A549 (cell line): ENCODE measurements at regions not wholly inside any gene's neighbourhood (a gene's known extent, or its start where the extent isn't known, plus 50 kb on each side); places are given as distances from the start of the nearest gene placed in this dataset.

Experiments
- CEBPB ChIP-seq, 2 experiments: fragments of >200 bp in 1 of 2; sonication (Bioruptor Twin) in 1 of 2; formaldehyde crosslinking in 1 of 2; IDR thresholded peaks; 2 replicates each; pipeline ENCODE4 v1.6.1; 2012 to 2016
- CTCF ChIP-seq: fragments of >200 bp; sonication (Bioruptor Twin); formaldehyde crosslinking; IDR thresholded peaks from 3 replicates; pipeline ENCODE4 v1.5.1; 2016
- ELK1 ChIP-seq: fragments of 150-350 bp; IDR thresholded peaks from 2 replicates; pipeline ENCODE4 v1.6.1; 2014; ENCODE audit warnings: low read depth, mild to moderate bottlenecking, low read length
- EP300 ChIP-seq, 2 experiments: fragments of >200 bp; sonication (Bioruptor Twin); formaldehyde crosslinking; IDR thresholded peaks; 2 replicates in 1 of 2; 3 replicates in 1 of 2; pipeline ENCODE4 v1.6.1; 2016 to 2017
- HEYL ChIP-seq: fragments of 250-450 bp; sonication (Bioruptor Pico); IDR thresholded peaks from 2 replicates; pipeline ENCODE4 v1.8.0; 2021; ENCODE audit warnings: mild to moderate bottlenecking, moderate library complexity
- KDM1A ChIP-seq: fragments of 200-600 bp; sonication (generic); IDR thresholded peaks from 2 replicates; pipeline ENCODE4 v1.6.1; 2016; ENCODE audit warnings: low read depth, mild to moderate bottlenecking
- MYC ChIP-seq: IDR thresholded peaks from 2 replicates; pipeline ENCODE4 v1.6.1; 2012; ENCODE audit warnings: mild to moderate bottlenecking, inconsistent platforms, low read length, improper control_type of control experiment, borderline replicate concordance
- REST ChIP-seq: fragments of 200-600 bp; sonication (generic); IDR thresholded peaks from 2 replicates; pipeline ENCODE4 v1.6.1; 2016; ENCODE audit warnings: antibody characterized with exemption, mild to moderate bottlenecking, moderate library complexity
- RNF2 ChIP-seq: fragments of 200-600 bp; sonication (generic); IDR thresholded peaks from 2 replicates; pipeline ENCODE4 v1.6.1; 2016; ENCODE audit warnings: low read depth, mild to moderate bottlenecking, antibody characterized with exemption, moderate library complexity, borderline replicate concordance

GRCh38 chr3:76735152-76735551 is 304.7 kb upstream of the ROBO2 start:
- no peak for TF ChIP-seq KDM1A
- no peak for TF ChIP-seq HEYL (CRISPR knock-in tag)
- no peak for TF ChIP-seq MYC
- TF ChIP-seq ELK1, result no peak
- TF ChIP-seq CTCF, result no peak
- no peak for TF ChIP-seq EP300 (IDR thresholded peaks at IDR 0.05)
- TF ChIP-seq CEBPB (IDR thresholded peaks at IDR 0.05), result no peak
- TF ChIP-seq RNF2, result no peak
- no peak for TF ChIP-seq REST
